ENCODE measurements at regions not wholly inside any gene's neighbourhood (a gene's known extent, or its start where the extent isn't known, plus 50 kb on each side); places are given as distances from the start of the nearest gene placed in this dataset.

DNA sequence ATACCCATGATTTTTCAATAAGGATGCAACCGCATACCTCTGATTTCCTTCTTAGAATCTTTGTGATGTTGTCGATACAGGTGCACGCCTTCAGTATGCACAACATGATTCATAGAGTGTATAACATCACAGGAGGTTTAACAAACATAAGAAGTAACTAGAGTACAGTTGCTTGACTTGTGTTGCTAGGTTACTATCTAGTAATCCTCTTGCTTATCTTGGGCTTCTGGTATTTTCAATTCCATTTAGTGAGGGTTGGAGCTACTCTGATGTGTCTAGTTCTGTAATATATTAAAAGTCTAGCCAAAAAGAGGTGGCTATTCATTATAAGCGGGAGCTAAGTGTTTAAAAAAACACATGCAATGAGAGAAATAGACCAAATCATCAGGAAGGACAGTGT is 85.5 kb upstream of the TENT5A start (continued):
- no peak for TF ChIP-seq ZNF416 (tag by site-specific recombination; IDR thresholded peaks at IDR 0.05)

DNA sequence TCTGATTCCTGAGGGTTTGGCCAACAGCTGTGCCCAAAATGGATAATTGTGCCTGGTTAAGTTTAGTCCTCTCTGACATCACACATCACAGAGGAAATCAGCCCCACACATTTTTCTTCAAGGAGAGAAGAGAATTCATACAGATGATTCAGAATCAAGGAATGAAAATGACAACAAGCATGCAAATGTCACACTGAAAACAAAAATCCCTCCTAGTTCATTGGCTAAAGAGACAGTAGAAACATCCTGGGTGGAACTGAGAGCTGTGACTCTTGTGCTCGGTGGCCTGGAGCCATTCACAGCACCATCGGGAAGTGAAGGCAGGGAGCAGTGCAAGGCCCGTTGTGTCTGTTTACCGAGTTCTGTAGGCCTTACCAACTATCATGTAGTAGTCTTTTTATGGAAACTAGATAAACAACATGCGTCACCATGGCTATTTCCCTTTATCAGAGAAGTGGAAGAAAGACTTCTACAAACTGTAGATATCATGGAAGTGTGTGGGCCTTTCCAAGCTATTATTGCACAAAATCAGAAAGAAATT is 81.7 kb upstream of the TENT5A start:
- H3K27ac ChIP-seq (ENCODE audit: extremely low read depth, low read depth, low read length) = no peak overlapping the region
- CTCF ChIA-PET = interaction anchor here (0.7 to 1.4 kb wide), 2 partner anchors 59 to 80 kb away, joined by 3 to 4 read pairs; no protein-coding TSS in a partner anchor
- no peak for TF ChIP-seq ZNF274 (IDR thresholded peaks at IDR 0.05; ENCODE audit: low read length)
- no peak for TF ChIP-seq ZNF274 (tag by site-specific recombination; IDR thresholded peaks at IDR 0.05; ENCODE audit: borderline replicate concordance)
- TF ChIP-seq ZNF664 (tag by site-specific recombination; IDR thresholded peaks at IDR 0.05) = no peak
- TF ChIP-seq, protein P1, sequence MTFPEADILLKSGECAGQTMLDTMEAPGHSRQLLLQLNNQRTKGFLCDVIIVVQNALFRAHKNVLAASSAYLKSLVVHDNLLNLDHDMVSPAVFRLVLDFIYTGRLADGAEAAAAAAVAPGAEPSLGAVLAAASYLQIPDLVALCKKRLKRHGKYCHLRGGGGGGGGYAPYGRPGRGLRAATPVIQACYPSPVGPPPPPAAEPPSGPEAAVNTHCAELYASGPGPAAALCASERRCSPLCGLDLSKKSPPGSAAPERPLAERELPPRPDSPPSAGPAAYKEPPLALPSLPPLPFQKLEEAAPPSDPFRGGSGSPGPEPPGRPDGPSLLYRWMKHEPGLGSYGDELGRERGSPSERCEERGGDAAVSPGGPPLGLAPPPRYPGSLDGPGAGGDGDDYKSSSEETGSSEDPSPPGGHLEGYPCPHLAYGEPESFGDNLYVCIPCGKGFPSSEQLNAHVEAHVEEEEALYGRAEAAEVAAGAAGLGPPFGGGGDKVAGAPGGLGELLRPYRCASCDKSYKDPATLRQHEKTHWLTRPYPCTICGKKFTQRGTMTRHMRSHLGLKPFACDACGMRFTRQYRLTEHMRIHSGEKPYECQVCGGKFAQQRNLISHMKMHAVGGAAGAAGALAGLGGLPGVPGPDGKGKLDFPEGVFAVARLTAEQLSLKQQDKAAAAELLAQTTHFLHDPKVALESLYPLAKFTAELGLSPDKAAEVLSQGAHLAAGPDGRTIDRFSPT (tag by site-specific recombination; IDR thresholded peaks at IDR 0.05) = no peak
- TF ChIP-seq ZNF529 (tag by site-specific recombination; IDR thresholded peaks at IDR 0.05; ENCODE audit: insufficient replicate concordance) = no peak
- no peak for TF ChIP-seq ZNF747 (tag by site-specific recombination; IDR thresholded peaks at IDR 0.05)
- TF ChIP-seq BCL11B (tag by site-specific recombination; IDR thresholded peaks at IDR 0.05; ENCODE audit: low read depth) = no peak
- TF ChIP-seq ZBTB20 (tag by site-specific recombination; IDR thresholded peaks at IDR 0.05) = no peak
- no peak for TF ChIP-seq ZNF302 (tag by site-specific recombination; IDR thresholded peaks at IDR 0.05; ENCODE audit: low read depth)
- TF ChIP-seq ZNF324 (tag by site-specific recombination; IDR thresholded peaks at IDR 0.05) = no peak
- TF ChIP-seq INSM2 (tag by site-specific recombination; IDR thresholded peaks at IDR 0.05) = no peak
- no peak for TF ChIP-seq YY2 (tag by site-specific recombination; IDR thresholded peaks at IDR 0.05)
- no peak for TF ChIP-seq ZNF670 (tag by site-specific recombination; IDR thresholded peaks at IDR 0.05; ENCODE audit: low read depth)
- no peak for TF ChIP-seq KLF17 (tag by site-specific recombination; IDR thresholded peaks at IDR 0.05)
- no peak for TF ChIP-seq GLI4 (tag by site-specific recombination; IDR thresholded peaks at IDR 0.05)
- TF ChIP-seq, protein P2, sequence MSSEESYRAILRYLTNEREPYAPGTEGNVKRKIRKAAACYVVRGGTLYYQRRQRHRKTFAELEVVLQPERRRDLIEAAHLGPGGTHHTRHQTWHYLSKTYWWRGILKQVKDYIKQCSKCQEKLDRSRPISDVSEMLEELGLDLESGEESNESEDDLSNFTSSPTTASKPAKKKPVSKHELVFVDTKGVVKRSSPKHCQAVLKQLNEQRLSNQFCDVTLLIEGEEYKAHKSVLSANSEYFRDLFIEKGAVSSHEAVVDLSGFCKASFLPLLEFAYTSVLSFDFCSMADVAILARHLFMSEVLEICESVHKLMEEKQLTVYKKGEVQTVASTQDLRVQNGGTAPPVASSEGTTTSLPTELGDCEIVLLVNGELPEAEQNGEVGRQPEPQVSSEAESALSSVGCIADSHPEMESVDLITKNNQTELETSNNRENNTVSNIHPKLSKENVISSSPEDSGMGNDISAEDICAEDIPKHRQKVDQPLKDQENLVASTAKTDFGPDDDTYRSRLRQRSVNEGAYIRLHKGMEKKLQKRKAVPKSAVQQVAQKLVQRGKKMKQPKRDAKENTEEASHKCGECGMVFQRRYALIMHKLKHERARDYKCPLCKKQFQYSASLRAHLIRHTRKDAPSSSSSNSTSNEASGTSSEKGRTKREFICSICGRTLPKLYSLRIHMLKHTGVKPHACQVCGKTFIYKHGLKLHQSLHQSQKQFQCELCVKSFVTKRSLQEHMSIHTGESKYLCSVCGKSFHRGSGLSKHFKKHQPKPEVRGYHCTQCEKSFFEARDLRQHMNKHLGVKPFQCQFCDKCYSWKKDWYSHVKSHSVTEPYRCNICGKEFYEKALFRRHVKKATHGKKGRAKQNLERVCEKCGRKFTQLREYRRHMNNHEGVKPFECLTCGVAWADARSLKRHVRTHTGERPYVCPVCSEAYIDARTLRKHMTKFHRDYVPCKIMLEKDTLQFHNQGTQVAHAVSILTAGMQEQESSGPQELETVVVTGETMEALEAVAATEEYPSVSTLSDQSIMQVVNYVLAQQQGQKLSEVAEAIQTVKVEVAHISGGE (tag by site-specific recombination; conservative IDR thresholded peaks at IDR 0.05; ENCODE audit: low read depth) = no peak
- TF ChIP-seq, protein P3, sequence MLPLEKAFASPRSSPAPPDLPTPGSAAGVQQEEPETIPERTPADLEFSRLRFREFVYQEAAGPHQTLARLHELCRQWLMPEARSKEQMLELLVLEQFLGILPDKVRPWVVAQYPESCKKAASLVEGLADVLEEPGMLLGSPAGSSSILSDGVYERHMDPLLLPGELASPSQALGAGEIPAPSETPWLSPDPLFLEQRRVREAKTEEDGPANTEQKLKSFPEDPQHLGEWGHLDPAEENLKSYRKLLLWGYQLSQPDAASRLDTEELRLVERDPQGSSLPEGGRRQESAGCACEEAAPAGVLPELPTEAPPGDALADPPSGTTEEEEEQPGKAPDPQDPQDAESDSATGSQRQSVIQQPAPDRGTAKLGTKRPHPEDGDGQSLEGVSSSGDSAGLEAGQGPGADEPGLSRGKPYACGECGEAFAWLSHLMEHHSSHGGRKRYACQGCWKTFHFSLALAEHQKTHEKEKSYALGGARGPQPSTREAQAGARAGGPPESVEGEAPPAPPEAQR (tag by site-specific recombination; IDR thresholded peaks at IDR 0.05) = no peak
- no peak for TF ChIP-seq ZBTB44 (tag by site-specific recombination; IDR thresholded peaks at IDR 0.05)

More for the DNA sequence above, 81.7 kb upstream of the TENT5A start:
- Histone ChIP-seq H3K36me3 (ENCODE audit: control insufficient read depth in 2 of 2, insufficient read depth in 1 of 2, low read length in 2 of 2) (no peaks in the 10 kb centered on the region), H3K4me3 (ENCODE audit: low read depth, low read length) (no peak overlapping the region), H3K4me1 (ENCODE audit: control insufficient read depth, insufficient read depth, low read length) (peaks cover 6% of the 10 kb centered on the region; the same call in 1 of the 2 replicates), H3K9me3 (ENCODE audit: control insufficient read depth, insufficient read depth, low read depth, low read length) (no peaks in the 10 kb centered on the region)
- POLR2A ChIA-PET = no interaction called here

Data from HEK293 (cell line).